ENCODE measurements at regions not wholly inside any gene's neighbourhood (a gene's known extent, or its start where the extent isn't known, plus 50 kb on each side); places are given as distances from the start of the nearest gene placed in this dataset.

GRCh38 chr1:106200711-106201110 is 855.8 kb upstream of the PRMT6 start:
- in situ Hi-C loops (cut with MboI; ENCODE audit: low pct_unique_long_range_greater_than_20kb, low sequenced_read_pairs, unreplicated experiment) = no loop called here

GRCh38 chr1:106207185-106207584 is 849.3 kb upstream of the PRMT6 start:
- DNase-seq (ENCODE audit: low spot score) = no peak
- TF ChIP-seq CTCF (IDR thresholded peaks at IDR 0.05; ENCODE audit: extremely low read depth, insufficient read depth, missing control alignments) = no peak
- in situ Hi-C loops (cut with MboI; ENCODE audit: low pct_unique_long_range_greater_than_20kb, low sequenced_read_pairs, unreplicated experiment) = no loop called here

More at GRCh38 chr1:106200711-106201110, 855.8 kb upstream of the PRMT6 start:
- no peak for DNase-seq (ENCODE audit: low spot score)
- no peak for TF ChIP-seq CTCF (IDR thresholded peaks at IDR 0.05; ENCODE audit: extremely low read depth, insufficient read depth, missing control alignments)

GRCh38 chr1:106217765-106218164 is 838.7 kb upstream of the PRMT6 start:
- no peak for DNase-seq (ENCODE audit: low spot score)
- TF ChIP-seq CTCF (IDR thresholded peaks at IDR 0.05; ENCODE audit: extremely low read depth, insufficient read depth, missing control alignments) = no peak
- in situ Hi-C loops (cut with MboI; ENCODE audit: low pct_unique_long_range_greater_than_20kb, low sequenced_read_pairs, unreplicated experiment) = no loop called here

GRCh38 chr1:106222403-106222802 is 834.1 kb upstream of the PRMT6 start:
- in situ Hi-C loops (cut with MboI; ENCODE audit: low pct_unique_long_range_greater_than_20kb, low sequenced_read_pairs, unreplicated experiment) = no loop called here
- TF ChIP-seq CTCF (IDR thresholded peaks at IDR 0.05; ENCODE audit: extremely low read depth, insufficient read depth, missing control alignments) = no peak
- DNase-seq (ENCODE audit: low spot score) = no peak

GRCh38 chr1:106223213-106223612 is 833.3 kb upstream of the PRMT6 start:
- DNase-seq (ENCODE audit: low spot score) = no peak
- in situ Hi-C loops (cut with MboI; ENCODE audit: low pct_unique_long_range_greater_than_20kb, low sequenced_read_pairs, unreplicated experiment) = no loop called here
- no peak for TF ChIP-seq CTCF (IDR thresholded peaks at IDR 0.05; ENCODE audit: extremely low read depth, insufficient read depth, missing control alignments)

GRCh38 chr1:106224426-106224825 is 832.0 kb upstream of the PRMT6 start:
- no peak for TF ChIP-seq CTCF (IDR thresholded peaks at IDR 0.05; ENCODE audit: extremely low read depth, insufficient read depth, missing control alignments)
- no peak for DNase-seq (ENCODE audit: low spot score)
- in situ Hi-C loops (cut with MboI; ENCODE audit: low pct_unique_long_range_greater_than_20kb, low sequenced_read_pairs, unreplicated experiment) = no loop called here

GRCh38 chr1:106225403-106225802 is 831.1 kb upstream of the PRMT6 start:
- DNase-seq (ENCODE audit: low spot score) = no peak
- in situ Hi-C loops (cut with MboI; ENCODE audit: low pct_unique_long_range_greater_than_20kb, low sequenced_read_pairs, unreplicated experiment) = no loop called here
- TF ChIP-seq CTCF (IDR thresholded peaks at IDR 0.05; ENCODE audit: extremely low read depth, insufficient read depth, missing control alignments) = no peak

Measured in GM13977 (cell line).